ENCODE measurements at regions not wholly inside any gene's neighbourhood (a gene's known extent, or its start where the extent isn't known, plus 50 kb on each side); places are given as distances from the start of the nearest gene placed in this dataset.

DNA sequence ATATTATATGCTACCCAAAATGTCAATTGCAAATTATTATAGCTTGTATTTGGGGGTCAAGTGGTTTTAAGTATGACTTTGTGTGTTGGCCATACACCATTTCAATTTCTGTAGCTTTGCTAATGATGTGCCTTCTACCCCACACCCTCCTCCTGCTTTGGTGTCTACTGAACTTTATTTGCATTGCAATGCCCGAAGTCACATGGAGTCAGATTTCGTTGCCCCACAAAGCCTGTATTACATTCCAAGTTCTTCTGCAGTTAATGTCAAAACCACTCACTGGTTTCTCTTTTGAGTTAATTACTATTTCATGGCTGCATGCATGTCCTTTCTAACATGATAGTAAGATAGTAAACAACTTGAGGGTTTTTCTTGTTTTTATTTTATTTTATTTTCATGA lies 528.9 kb downstream of the RIT2 start:
- TF ChIP-seq, protein P1, sequence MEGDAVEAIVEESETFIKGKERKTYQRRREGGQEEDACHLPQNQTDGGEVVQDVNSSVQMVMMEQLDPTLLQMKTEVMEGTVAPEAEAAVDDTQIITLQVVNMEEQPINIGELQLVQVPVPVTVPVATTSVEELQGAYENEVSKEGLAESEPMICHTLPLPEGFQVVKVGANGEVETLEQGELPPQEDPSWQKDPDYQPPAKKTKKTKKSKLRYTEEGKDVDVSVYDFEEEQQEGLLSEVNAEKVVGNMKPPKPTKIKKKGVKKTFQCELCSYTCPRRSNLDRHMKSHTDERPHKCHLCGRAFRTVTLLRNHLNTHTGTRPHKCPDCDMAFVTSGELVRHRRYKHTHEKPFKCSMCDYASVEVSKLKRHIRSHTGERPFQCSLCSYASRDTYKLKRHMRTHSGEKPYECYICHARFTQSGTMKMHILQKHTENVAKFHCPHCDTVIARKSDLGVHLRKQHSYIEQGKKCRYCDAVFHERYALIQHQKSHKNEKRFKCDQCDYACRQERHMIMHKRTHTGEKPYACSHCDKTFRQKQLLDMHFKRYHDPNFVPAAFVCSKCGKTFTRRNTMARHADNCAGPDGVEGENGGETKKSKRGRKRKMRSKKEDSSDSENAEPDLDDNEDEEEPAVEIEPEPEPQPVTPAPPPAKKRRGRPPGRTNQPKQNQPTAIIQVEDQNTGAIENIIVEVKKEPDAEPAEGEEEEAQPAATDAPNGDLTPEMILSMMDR (IDR thresholded peaks at IDR 0.05; ENCODE audit: control insufficient read depth, extremely low read depth, insufficient read depth) = no peak
- DNase-seq (ENCODE audit: low read depth) = no peak
- no peak overlapping the region for H3K4me3 ChIP-seq (ENCODE audit: low read depth, low read length)

DNA sequence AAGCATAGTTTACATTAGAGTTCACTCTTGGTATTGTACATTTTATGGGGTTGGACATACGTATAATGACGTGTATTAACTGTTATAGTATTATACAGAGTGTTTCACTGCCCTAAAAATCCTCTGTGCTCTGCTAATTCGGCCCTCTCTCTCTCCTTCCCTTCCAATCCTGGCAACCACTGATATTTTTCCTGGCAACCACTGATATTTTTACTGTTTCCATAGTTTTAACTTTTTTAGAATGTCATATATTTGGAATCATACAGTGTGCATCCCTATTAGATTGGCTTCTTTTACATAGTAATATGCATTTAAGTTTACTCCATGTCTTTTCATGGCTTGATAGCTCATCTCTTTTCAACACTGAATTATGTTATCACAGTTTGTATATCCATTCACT lies 526.7 kb downstream of the RIT2 start:
- DNase-seq (ENCODE audit: low read depth) = no peak

DNA sequence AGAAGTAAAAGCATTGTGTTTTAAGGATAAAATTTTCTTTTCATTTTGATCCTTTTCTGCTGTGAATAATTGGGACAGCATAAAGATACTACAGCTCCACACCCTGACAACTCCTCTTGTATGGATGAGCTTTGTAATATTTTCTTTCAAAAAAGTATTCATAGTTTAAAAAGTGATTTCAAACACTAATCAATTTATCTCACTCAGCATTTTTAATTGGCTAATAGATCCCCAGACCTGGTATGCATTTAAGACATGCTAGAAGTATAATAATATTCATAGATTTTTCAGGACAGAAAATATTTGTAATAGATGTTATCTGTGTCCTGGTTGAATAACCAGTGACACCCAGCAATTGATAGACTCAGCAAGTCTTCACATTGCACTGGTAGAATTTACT lies 510.7 kb downstream of the RIT2 start:
- TF ChIP-seq, protein P1 (IDR thresholded peaks at IDR 0.05; ENCODE audit: control insufficient read depth, extremely low read depth, insufficient read depth) = no peak
- DNase-seq (ENCODE audit: low read depth) = no peak

More for the DNA sequence above, 526.7 kb downstream of the RIT2 start:
- TF ChIP-seq, protein P1 (IDR thresholded peaks at IDR 0.05; ENCODE audit: control insufficient read depth, extremely low read depth, insufficient read depth) = no peak
- no peak overlapping the region for H3K4me3 ChIP-seq (ENCODE audit: low read depth, low read length)

DNA sequence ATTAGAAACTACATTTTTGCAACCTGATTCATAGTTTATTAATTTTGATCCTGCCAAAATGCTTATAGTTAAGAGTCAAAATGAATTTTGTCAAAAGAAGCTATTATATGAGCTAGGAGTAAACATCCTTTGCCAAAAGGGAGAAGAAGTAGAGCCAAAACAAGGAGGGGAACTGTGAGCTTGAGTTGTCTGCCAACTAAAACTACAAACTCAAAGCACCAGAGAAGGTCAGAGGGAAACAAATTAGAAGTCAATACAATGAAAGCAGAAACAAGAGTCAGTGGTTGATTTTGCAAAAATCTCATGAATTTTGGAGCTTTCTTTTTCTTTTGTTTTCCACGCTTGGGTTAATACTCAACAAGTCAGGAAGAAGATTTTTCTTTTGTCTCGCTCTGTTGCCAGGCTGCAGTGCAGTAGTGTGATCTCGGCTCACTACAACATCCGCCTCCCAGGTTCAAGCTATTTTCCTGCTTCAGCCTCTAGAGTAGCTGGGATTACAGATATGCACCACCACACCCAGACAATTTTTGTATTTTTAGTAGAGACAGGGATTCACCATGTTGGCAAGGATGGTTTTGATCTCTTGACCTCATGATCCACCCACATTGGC lies 508.5 kb downstream of the RIT2 start:
- no peak for DNase-seq (ENCODE audit: low read depth)
- TF ChIP-seq, protein P1 (IDR thresholded peaks at IDR 0.05; ENCODE audit: control insufficient read depth, extremely low read depth, insufficient read depth) = no peak

More for the DNA sequence above, 510.7 kb downstream of the RIT2 start:
- H3K4me3 ChIP-seq (ENCODE audit: low read depth, low read length) = no peak overlapping the region

DNA sequence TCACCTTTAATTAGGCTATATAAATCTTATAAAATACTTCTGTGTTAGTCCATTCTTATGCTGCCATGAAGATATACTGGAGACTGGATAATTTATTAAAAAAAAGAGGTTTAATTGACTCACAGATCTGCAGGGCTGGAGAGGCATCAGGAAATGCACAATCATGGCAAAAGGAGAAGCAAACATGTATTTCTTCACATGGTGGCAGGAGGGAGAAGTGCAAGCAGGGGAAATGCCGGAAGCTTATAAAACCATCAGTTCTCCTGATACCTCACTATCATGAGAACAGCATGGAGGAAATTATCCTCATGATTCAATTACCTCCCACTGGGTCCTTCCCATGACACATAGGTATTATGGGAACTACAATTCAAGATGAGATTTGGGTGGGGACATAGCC lies 504.4 kb downstream of the RIT2 start:
- no peak overlapping the region for H3K4me3 ChIP-seq (ENCODE audit: low read depth, low read length)
- TF ChIP-seq, protein P1 (IDR thresholded peaks at IDR 0.05; ENCODE audit: control insufficient read depth, extremely low read depth, insufficient read depth) = no peak
- no peak for DNase-seq (ENCODE audit: low read depth)

More for the DNA sequence above, 508.5 kb downstream of the RIT2 start:
- H3K4me3 ChIP-seq (ENCODE audit: low read depth, low read length) = no peak overlapping the region

DNA sequence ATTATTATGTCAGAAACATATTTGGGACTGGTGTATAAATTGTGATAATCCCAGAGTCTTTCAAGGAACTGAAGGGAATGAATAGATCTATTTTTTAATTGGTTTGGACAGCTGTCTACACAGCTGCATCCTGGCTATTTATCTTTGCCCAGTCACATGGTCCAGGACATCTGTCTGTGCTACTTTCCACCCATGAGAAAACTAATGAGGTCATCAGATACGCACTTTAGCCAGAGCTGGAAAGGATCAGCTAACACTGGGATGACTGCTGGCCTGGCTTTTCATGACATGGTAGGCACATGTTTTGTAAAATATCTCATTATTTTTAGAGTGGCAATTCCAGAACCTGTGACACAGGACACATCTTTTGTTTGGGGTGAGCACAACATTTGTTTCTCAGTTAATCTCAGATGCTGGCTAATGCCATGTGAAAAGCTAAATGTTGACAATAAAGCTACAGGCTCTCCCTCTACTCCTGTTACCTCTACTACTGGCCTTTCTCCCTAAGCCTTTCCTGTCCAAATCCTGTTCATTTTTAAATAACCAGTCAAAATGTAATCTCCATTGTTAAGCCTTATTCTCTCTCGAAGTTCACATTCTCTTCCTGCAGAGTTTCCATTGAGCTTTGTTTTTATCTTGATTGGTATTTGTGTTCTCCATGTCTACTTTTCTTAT lies 500.7 kb downstream of the RIT2 start:
- H3K4me3 ChIP-seq (ENCODE audit: low read depth, low read length) = no peak overlapping the region
- TF ChIP-seq, protein P1 (IDR thresholded peaks at IDR 0.05; ENCODE audit: control insufficient read depth, extremely low read depth, insufficient read depth) = no peak
- no peak for DNase-seq (ENCODE audit: low read depth)

All from LNCaP clone FGC (cell line).